ENCODE measurements at regions not wholly inside any gene's neighbourhood (a gene's known extent, or its start where the extent isn't known, plus 50 kb on each side); places are given as distances from the start of the nearest gene placed in this dataset.

DNA sequence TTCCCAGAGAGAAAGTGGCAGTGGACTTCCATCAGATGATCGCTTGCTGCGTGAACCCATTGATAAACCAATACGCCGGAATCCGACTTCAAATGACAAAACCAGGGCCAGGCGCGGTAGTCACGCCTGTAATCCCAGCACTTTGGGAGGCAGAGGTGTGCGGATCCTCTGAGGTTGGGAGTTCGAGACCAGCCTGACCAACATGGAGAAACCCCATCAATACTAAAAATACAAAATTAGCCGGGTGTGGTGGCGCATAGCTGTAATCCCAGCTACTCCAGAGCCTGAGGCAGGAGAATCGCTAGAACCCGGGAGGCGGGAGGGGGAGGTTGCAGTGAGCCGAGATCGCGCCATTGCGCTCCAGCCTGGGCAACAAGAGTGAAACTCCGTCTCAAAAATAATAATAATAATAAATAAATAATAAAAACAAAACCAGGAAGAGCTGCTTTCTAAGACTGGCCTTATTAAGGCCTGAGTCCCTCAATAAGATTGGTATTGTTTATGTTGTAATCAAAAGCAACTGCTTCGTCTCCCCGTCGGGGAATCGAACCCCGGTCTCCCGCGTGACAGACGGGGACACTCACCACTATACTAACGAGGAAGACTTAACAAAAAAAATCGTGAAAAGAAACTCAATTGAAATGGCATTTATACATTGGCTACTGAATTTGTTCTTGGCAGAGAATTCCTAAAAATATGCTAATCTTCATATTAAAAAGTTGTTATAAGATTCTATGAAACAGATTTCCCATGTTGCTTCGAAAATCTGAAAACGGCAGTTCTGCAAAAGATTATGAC lies 110.2 kb upstream of the ZNF184 start (continued):
- TF ChIP-seq ZFY (CRISPR knock-in tag; IDR thresholded peaks at IDR 0.05) (no peak), ELF3 (CRISPR knock-in tag; IDR thresholded peaks at IDR 0.05) (peak; percentile 51), HOXD1 (CRISPR knock-in tag; IDR thresholded peaks at IDR 0.05) (no peak), RBFOX2 (IDR thresholded peaks at IDR 0.05; ENCODE audit: low read depth, low read length) (no peak), KMT2B (CRISPR knock-in tag; IDR thresholded peaks at IDR 0.05) (0 out of 2 replicates have a peak, but pooled peaks have one; percentile 30), SNAPC2 (CRISPR knock-in tag; IDR thresholded peaks at IDR 0.05) (no peak), ZNF331 (CRISPR knock-in tag; IDR thresholded peaks at IDR 0.05) (peak; percentile 40; the same call in 1 of the 2 replicates), NFE2L2 (IDR thresholded peaks at IDR 0.05; ENCODE audit: low read length) (no peak), ZNF629 (CRISPR knock-in tag; conservative IDR thresholded peaks at IDR 0.05) (peak; percentile 46; the same call in 1 of the 2 replicates), NR2F2 (IDR thresholded peaks at IDR 0.05; ENCODE audit: borderline replicate concordance, low read depth) (0 out of 2 replicates have a peak, but pooled peaks have one; percentile 23), SP140L (CRISPR knock-in tag; IDR thresholded peaks at IDR 0.05; ENCODE audit: borderline replicate concordance) (0 out of 2 replicates have a peak, but pooled peaks have one; percentile 69), KAT8 (CRISPR knock-in tag; IDR thresholded peaks at IDR 0.05) (0 out of 2 replicates have a peak, but pooled peaks have one; percentile 19)
- TF ChIP-seq, protein P1, sequence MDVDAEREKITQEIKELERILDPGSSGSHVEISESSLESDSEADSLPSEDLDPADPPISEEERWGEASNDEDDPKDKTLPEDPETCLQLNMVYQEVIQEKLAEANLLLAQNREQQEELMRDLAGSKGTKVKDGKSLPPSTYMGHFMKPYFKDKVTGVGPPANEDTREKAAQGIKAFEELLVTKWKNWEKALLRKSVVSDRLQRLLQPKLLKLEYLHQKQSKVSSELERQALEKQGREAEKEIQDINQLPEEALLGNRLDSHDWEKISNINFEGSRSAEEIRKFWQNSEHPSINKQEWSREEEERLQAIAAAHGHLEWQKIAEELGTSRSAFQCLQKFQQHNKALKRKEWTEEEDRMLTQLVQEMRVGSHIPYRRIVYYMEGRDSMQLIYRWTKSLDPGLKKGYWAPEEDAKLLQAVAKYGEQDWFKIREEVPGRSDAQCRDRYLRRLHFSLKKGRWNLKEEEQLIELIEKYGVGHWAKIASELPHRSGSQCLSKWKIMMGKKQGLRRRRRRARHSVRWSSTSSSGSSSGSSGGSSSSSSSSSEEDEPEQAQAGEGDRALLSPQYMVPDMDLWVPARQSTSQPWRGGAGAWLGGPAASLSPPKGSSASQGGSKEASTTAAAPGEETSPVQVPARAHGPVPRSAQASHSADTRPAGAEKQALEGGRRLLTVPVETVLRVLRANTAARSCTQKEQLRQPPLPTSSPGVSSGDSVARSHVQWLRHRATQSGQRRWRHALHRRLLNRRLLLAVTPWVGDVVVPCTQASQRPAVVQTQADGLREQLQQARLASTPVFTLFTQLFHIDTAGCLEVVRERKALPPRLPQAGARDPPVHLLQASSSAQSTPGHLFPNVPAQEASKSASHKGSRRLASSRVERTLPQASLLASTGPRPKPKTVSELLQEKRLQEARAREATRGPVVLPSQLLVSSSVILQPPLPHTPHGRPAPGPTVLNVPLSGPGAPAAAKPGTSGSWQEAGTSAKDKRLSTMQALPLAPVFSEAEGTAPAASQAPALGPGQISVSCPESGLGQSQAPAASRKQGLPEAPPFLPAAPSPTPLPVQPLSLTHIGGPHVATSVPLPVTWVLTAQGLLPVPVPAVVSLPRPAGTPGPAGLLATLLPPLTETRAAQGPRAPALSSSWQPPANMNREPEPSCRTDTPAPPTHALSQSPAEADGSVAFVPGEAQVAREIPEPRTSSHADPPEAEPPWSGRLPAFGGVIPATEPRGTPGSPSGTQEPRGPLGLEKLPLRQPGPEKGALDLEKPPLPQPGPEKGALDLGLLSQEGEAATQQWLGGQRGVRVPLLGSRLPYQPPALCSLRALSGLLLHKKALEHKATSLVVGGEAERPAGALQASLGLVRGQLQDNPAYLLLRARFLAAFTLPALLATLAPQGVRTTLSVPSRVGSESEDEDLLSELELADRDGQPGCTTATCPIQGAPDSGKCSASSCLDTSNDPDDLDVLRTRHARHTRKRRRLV (CRISPR knock-in tag; IDR thresholded peaks at IDR 0.05) = no peak
- TF ChIP-seq, protein P2, sequence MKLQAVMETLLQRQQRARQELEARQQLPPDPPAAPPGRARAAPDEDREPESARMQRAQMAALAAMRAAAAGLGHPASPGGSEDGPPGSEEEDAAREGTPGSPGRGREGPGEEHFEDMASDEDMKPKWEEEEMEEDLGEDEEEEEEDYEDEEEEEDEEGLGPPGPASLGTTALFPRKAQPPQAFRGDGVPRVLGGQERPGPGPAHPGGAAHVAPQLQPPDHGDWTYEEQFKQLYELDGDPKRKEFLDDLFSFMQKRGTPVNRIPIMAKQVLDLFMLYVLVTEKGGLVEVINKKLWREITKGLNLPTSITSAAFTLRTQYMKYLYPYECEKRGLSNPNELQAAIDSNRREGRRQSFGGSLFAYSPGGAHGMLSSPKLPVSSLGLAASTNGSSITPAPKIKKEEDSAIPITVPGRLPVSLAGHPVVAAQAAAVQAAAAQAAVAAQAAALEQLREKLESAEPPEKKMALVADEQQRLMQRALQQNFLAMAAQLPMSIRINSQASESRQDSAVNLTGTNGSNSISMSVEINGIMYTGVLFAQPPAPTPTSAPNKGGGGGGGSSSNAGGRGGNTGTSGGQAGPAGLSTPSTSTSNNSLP (IDR thresholded peaks at IDR 0.05; ENCODE audit: low read depth, low read length) = peak; percentile 82
- TF ChIP-seq, protein P3, sequence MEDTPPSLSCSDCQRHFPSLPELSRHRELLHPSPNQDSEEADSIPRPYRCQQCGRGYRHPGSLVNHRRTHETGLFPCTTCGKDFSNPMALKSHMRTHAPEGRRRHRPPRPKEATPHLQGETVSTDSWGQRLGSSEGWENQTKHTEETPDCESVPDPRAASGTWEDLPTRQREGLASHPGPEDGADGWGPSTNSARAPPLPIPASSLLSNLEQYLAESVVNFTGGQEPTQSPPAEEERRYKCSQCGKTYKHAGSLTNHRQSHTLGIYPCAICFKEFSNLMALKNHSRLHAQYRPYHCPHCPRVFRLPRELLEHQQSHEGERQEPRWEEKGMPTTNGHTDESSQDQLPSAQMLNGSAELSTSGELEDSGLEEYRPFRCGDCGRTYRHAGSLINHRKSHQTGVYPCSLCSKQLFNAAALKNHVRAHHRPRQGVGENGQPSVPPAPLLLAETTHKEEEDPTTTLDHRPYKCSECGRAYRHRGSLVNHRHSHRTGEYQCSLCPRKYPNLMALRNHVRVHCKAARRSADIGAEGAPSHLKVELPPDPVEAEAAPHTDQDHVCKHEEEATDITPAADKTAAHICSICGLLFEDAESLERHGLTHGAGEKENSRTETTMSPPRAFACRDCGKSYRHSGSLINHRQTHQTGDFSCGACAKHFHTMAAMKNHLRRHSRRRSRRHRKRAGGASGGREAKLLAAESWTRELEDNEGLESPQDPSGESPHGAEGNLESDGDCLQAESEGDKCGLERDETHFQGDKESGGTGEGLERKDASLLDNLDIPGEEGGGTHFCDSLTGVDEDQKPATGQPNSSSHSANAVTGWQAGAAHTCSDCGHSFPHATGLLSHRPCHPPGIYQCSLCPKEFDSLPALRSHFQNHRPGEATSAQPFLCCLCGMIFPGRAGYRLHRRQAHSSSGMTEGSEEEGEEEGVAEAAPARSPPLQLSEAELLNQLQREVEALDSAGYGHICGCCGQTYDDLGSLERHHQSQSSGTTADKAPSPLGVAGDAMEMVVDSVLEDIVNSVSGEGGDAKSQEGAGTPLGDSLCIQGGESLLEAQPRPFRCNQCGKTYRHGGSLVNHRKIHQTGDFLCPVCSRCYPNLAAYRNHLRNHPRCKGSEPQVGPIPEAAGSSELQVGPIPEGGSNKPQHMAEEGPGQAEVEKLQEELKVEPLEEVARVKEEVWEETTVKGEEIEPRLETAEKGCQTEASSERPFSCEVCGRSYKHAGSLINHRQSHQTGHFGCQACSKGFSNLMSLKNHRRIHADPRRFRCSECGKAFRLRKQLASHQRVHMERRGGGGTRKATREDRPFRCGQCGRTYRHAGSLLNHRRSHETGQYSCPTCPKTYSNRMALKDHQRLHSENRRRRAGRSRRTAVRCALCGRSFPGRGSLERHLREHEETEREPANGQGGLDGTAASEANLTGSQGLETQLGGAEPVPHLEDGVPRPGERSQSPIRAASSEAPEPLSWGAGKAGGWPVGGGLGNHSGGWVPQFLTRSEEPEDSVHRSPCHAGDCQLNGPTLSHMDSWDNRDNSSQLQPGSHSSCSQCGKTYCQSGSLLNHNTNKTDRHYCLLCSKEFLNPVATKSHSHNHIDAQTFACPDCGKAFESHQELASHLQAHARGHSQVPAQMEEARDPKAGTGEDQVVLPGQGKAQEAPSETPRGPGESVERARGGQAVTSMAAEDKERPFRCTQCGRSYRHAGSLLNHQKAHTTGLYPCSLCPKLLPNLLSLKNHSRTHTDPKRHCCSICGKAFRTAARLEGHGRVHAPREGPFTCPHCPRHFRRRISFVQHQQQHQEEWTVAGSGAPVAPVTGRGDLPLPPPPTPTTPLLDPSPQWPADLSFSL (CRISPR knock-in tag; IDR thresholded peaks at IDR 0.05) = no peak
- TF ChIP-seq, protein P4, sequence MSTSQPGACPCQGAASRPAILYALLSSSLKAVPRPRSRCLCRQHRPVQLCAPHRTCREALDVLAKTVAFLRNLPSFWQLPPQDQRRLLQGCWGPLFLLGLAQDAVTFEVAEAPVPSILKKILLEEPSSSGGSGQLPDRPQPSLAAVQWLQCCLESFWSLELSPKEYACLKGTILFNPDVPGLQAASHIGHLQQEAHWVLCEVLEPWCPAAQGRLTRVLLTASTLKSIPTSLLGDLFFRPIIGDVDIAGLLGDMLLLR (CRISPR knock-in tag; IDR thresholded peaks at IDR 0.05) = no peak

All from HepG2 (cell line).